IMR-90 (cell line): ENCODE measurements at regions not wholly inside any gene's neighbourhood (a gene's known extent, or its start where the extent isn't known, plus 50 kb on each side); places are given as distances from the start of the nearest gene placed in this dataset.

Experiments
- ATAC-seq: fragments of 200-7000 bp; cut with Tn5 transposase; 2 replicates; pipeline ENCODE4 v1.9.1; 2020; ENCODE audit warnings: low read depth, mild to moderate bottlenecking, moderate library complexity
- BruUV-seq: library from RNA; stranded (reverse); fragments of 400-500 nt; replicated peaks from 2 replicates; lab custom pipeline; 2021; lab: Mats Ljungman, UMichigan
- CTCF ChIA-PET: fragments of 300-600 bp; formaldehyde crosslinking; extraction: SDS; loops from one replicate; lab custom pipeline; 2021; ENCODE audit warnings: antibody characterized with exemption; lab: Yijun Ruan, JAX
- POLR2A ChIA-PET: fragments of 300-600 bp; sonication (Branson Sonifier 250); formaldehyde crosslinking; loops from one replicate; lab custom pipeline; 2022; ENCODE audit warnings: antibody characterized with exemption; ENCODE audit not compliant: unreplicated experiment; lab: Charles Lee
- DNase-seq: peaks from one replicate; pipeline ENCODE4 v3.0.0; 2013
- H2AFZ ChIP-seq: replicated peaks from 2 replicates; pipeline ENCODE3; 2013; ENCODE audit warnings: low read length, mild to moderate bottlenecking; ENCODE audit not compliant: poor library complexity
- H2AK5ac ChIP-seq: 2 replicates; pipeline ENCODE4 v1.6.1; 2013; ENCODE audit warnings: low read depth, low read length, inconsistent platforms
- H2AK9ac ChIP-seq: replicated peaks from 2 replicates; pipeline ENCODE3; 2013; ENCODE audit warnings: mild to moderate bottlenecking, low read depth, low read length, moderate library complexity; ENCODE audit not compliant: poor library complexity
- H2BK120ac ChIP-seq: 2 replicates; pipeline ENCODE4 v1.6.1; 2013; ENCODE audit warnings: low read depth, low read length, inconsistent platforms
- H2BK15ac ChIP-seq: 3 replicates; pipeline ENCODE4 v1.6.1; 2013; ENCODE audit warnings: low read depth, low read length, inconsistent platforms
- H2BK20ac ChIP-seq: 2 replicates; pipeline ENCODE4 v1.6.1; 2013; ENCODE audit warnings: low read depth, mild to moderate bottlenecking, inconsistent platforms, low read length, moderate library complexity
- H2BK5ac ChIP-seq: 2 replicates; pipeline ENCODE4 v1.6.1; 2013; ENCODE audit warnings: mild to moderate bottlenecking, low read depth, low read length, inconsistent platforms; ENCODE audit not compliant: poor library complexity, severe bottlenecking
- H3K14ac ChIP-seq: replicated peaks from 2 replicates; pipeline ENCODE4 v1.6.1; 2013; ENCODE audit warnings: low read depth, low read length, inconsistent platforms
- H3K18ac ChIP-seq: 2 replicates; pipeline ENCODE4 v1.6.1; 2013; ENCODE audit warnings: low read depth, low read length, control low read depth
- H3K23ac ChIP-seq: 2 replicates; pipeline ENCODE4 v1.6.1; 2013; ENCODE audit warnings: low read depth, low read length, inconsistent platforms
- H3K27ac ChIP-seq: 2 replicates; pipeline ENCODE4 v1.5.1; 2013; ENCODE audit warnings: mild to moderate bottlenecking, control low read depth, low read length; ENCODE audit not compliant: insufficient read depth
- H3K27me3 ChIP-seq: 2 replicates; pipeline ENCODE4 v1.6.1; 2013; ENCODE audit warnings: low read length; ENCODE audit not compliant: control insufficient read depth, insufficient read depth
- H3K36me3 ChIP-seq: 2 replicates; pipeline ENCODE4 v1.6.1; 2013; ENCODE audit warnings: low read length, mixed read lengths; ENCODE audit not compliant: control insufficient read depth, insufficient read depth
- H3K4ac ChIP-seq: 2 replicates; pipeline ENCODE4 v1.6.1; 2013; ENCODE audit warnings: low read depth, low read length, inconsistent platforms
- H3K4me1 ChIP-seq: 2 replicates; pipeline ENCODE4 v1.6.1; 2013; ENCODE audit warnings: low read length, mixed read lengths; ENCODE audit not compliant: control insufficient read depth, insufficient read depth
- H3K4me2 ChIP-seq: 2 replicates; pipeline ENCODE4 v1.6.1; 2013; ENCODE audit warnings: low read depth, mild to moderate bottlenecking, control low read depth, low read length, moderate library complexity
- H3K4me3 ChIP-seq: 2 replicates; pipeline ENCODE4 v1.5.1; 2013; ENCODE audit warnings: low read depth, mild to moderate bottlenecking, control low read depth, low read length, moderate library complexity; ENCODE audit not compliant: insufficient read depth
- H3K56ac ChIP-seq: 2 replicates; pipeline ENCODE4 v1.6.1; 2013; ENCODE audit warnings: low read length, inconsistent platforms; ENCODE audit not compliant: insufficient read depth; ENCODE audit errors: extremely low read depth
- H3K79me1 ChIP-seq, 2 experiments: 2 replicates each; pipeline ENCODE4 v1.6.1; 2013; ENCODE audit warnings: low read length in 2 of 2, inconsistent platforms in 1 of 2, low read depth in 1 of 2
- H3K9ac ChIP-seq: 2 replicates; pipeline ENCODE4 v1.6.1; 2013; ENCODE audit warnings: low read depth, low read length, control low read depth
- H3K9me1 ChIP-seq: 2 replicates; pipeline ENCODE4 v1.6.1; 2013; ENCODE audit warnings: low read length, inconsistent platforms; ENCODE audit not compliant: insufficient read depth
- H3K9me3 ChIP-seq: 2 replicates; pipeline ENCODE4 v1.6.1; 2013; ENCODE audit warnings: low read length; ENCODE audit not compliant: control insufficient read depth, insufficient read depth
- H4K20me1 ChIP-seq: 2 replicates; pipeline ENCODE4 v1.6.1; 2013; ENCODE audit warnings: low read length, inconsistent platforms; ENCODE audit not compliant: insufficient read depth
- H4K5ac ChIP-seq: 2 replicates; pipeline ENCODE4 v1.6.1; 2013; ENCODE audit warnings: mild to moderate bottlenecking, low read depth, low read length, control low read depth
- H4K8ac ChIP-seq, 2 experiments: 2 replicates each; pipeline ENCODE4 v1.6.1; 2013; ENCODE audit warnings: low read depth in 2 of 2, low read length in 2 of 2, control low read depth in 1 of 2, inconsistent platforms in 1 of 2
- H4K91ac ChIP-seq: 2 replicates; pipeline ENCODE4 v1.6.1; 2013; ENCODE audit warnings: low read depth, low read length, inconsistent platforms; ENCODE audit not compliant: insufficient read depth
- SMC3 ChIP-seq: fragments of 150-350 bp; IDR thresholded peaks from 2 replicates; pipeline ENCODE4 v1.6.1; 2016; ENCODE audit warnings: low read depth, mild to moderate bottlenecking, antibody characterized with exemption, low read length, moderate library complexity
- WGBS, 2 experiments: methylation state at CpG; one replicate each; pipeline versions ENCODE4 v1.1.5 to v1.1.7; 2013; ENCODE audit warnings: missing lambda C conversion rate in 2 of 2; ENCODE audit not compliant: insufficient read length in 1 of 2; ENCODE audit errors: extremely low coverage in 2 of 2; 5-methylcytosine and 5-hydroxymethylcytosine counted together
- dilution Hi-C: fragments of 300-500 bp; cut with HindIII; formaldehyde crosslinking; loops from one replicate; pipeline ENCODE4 v1.14.3; 2018; ENCODE audit warnings: low sequenced_read_pairs; ENCODE audit not compliant: unreplicated experiment
- in situ Hi-C: fragments of 300-500 bp; cut with MboI; formaldehyde crosslinking; loops from 3 replicates; pipeline ENCODE4 v1.14.3; 2019; ENCODE audit warnings: low sequenced_read_pairs, inconsistent platforms, mixed read lengths
- intact Hi-C: fragments of 100-400 bp; cut with micrococcal nuclease; formaldehyde crosslinking; loops from 2 replicates; pipeline ENCODE4 v1.10.0; 2022
- TF ChIP-seq, protein P1 (sequence below): conservative IDR thresholded peaks from 2 replicates; pipeline ENCODE4 v1.5.1; 2012; ENCODE audit warnings: mild to moderate bottlenecking, low read depth, low read length, improper control_type of control experiment

- H3K9ac ChIP-seq, result no peak overlapping the region
- no peak overlapping the region for H3K56ac ChIP-seq
- H2AFZ ChIP-seq, result peak overlapping the region; percentile 73
- H4K20me1 ChIP-seq, result no peaks in the 10 kb centered on the region
- peak overlapping the region; percentile 83 for H2AK9ac ChIP-seq
- H2AK5ac ChIP-seq, result peak overlapping the region; percentile 82; the same call in 1 of the 2 replicates
- peaks cover 5% of the 10 kb centered on the region; the same call in 1 of the 2 replicates for H3K9me1 ChIP-seq
- peak overlapping the region; percentile 54 for H3K4ac ChIP-seq
- H3K23ac ChIP-seq, result peak overlapping the region; percentile 89; the same call in 1 of the 2 replicates
- H3K36me3 ChIP-seq, result no peaks in the 10 kb centered on the region
- no peak overlapping the region for H3K18ac ChIP-seq
- dilution Hi-C loops (no loop called here), in situ Hi-C loops (no loop called here), intact Hi-C loops (no loop called here)
- H3K9me3 ChIP-seq, result no peaks in the 10 kb centered on the region
- H4K91ac ChIP-seq, result peak overlapping the region; percentile 61; the same call in 1 of the 2 replicates
- no peak for ATAC-seq
- no TSS peak for BruUV-seq
- H2BK5ac ChIP-seq, result no peak overlapping the region
- H3K4me2 ChIP-seq, result no peak overlapping the region
- peaks cover 3 to 6% of the 10 kb centered on the region in 2 experiments; a peak in 2 of 4 replicates for H3K79me1 ChIP-seq
- ChIA-PET CTCF (interaction anchor here (0.7 to 1.9 kb wide), 4 partner anchors 12 to 392 kb away, joined by 4 to 7 read pairs (median 6); partner anchors contain the start of gene TMEM200A), POLR2A (no interaction called here)
- DNase-seq, result peak; percentile 17
- no peak overlapping the region for H3K27ac ChIP-seq
- no peaks in the 10 kb centered on the region for H3K27me3 ChIP-seq
- peak overlapping the region; percentile 44; the same call in 1 of the 2 replicates for H3K14ac ChIP-seq
- H4K5ac ChIP-seq, result no peak overlapping the region; the same call in 1 of the 2 replicates
- no CpG with 5 or more reads among the region's 2 CpGs for WGBS, 2 experiments
- H2BK15ac ChIP-seq, result 0 out of 3 replicates have a peak overlapping the region, but pooled peaks have one; percentile 19
- peak overlapping the region; percentile 91 for H2BK20ac ChIP-seq
- H3K4me3 ChIP-seq, result no peak overlapping the region
- no peak for TF ChIP-seq SMC3
- TF ChIP-seq, protein P1, sequence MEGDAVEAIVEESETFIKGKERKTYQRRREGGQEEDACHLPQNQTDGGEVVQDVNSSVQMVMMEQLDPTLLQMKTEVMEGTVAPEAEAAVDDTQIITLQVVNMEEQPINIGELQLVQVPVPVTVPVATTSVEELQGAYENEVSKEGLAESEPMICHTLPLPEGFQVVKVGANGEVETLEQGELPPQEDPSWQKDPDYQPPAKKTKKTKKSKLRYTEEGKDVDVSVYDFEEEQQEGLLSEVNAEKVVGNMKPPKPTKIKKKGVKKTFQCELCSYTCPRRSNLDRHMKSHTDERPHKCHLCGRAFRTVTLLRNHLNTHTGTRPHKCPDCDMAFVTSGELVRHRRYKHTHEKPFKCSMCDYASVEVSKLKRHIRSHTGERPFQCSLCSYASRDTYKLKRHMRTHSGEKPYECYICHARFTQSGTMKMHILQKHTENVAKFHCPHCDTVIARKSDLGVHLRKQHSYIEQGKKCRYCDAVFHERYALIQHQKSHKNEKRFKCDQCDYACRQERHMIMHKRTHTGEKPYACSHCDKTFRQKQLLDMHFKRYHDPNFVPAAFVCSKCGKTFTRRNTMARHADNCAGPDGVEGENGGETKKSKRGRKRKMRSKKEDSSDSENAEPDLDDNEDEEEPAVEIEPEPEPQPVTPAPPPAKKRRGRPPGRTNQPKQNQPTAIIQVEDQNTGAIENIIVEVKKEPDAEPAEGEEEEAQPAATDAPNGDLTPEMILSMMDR, result no peak
- H4K8ac ChIP-seq, result peak overlapping the region in 1 of 2 experiments; percentile 35; a peak in 1 of 4 replicates
- peak overlapping the region; percentile 92 for H2BK120ac ChIP-seq
- peaks cover 5% of the 10 kb centered on the region; the same call in 1 of the 2 replicates for H3K4me1 ChIP-seq
Observed at GRCh38 chr6:130306377-130306776, 59.4 kb upstream of the TMEM200A start.
